MCF 10A (cell line): ENCODE measurements at regions not wholly inside any gene's neighbourhood (a gene's known extent, or its start where the extent isn't known, plus 50 kb on each side); places are given as distances from the start of the nearest gene placed in this dataset.

Experiments used
- BruUV-seq: library from RNA; stranded (reverse); fragments of 400-500 nt; replicated peaks from 2 replicates; lab custom pipeline; 2021; lab: Mats Ljungman, UMichigan
- CTCF ChIA-PET: fragments of 300-600 bp; sonication (Branson Sonifier 250); formaldehyde crosslinking; extraction: SDS; loops from one replicate; lab custom pipeline; 2021; ENCODE audit warnings: antibody characterized with exemption, inconsistent platforms; lab: Yijun Ruan, JAX
- POLR2A ChIA-PET: fragments of 300-600, 350-650 bp; sonication (Branson Sonifier 250); formaldehyde crosslinking; extraction: SDS; loops from one replicate; lab custom pipeline; 2020; ENCODE audit warnings: antibody characterized with exemption, inconsistent platforms; lab: Yijun Ruan, JAX
- DNase-seq: peaks from one replicate; pipeline ENCODE4 v3.0.0-alpha.2; 2018; ENCODE audit not compliant: unreplicated experiment
- H3K27ac Mint-ChIP-seq: one replicate; pipeline ENCODE4 v1.8.0; 2022; ENCODE audit warnings: mild to moderate bottlenecking, low read depth, mixed read lengths; ENCODE audit not compliant: unreplicated experiment
- H3K27me3 Mint-ChIP-seq: one replicate; pipeline ENCODE4 v1.8.0; 2022; ENCODE audit warnings: mixed read lengths; ENCODE audit not compliant: insufficient read depth, unreplicated experiment
- H3K36me3 Mint-ChIP-seq: one replicate; pipeline ENCODE4 v1.8.0; 2022; ENCODE audit warnings: mild to moderate bottlenecking, moderate library complexity, mixed read lengths; ENCODE audit not compliant: insufficient read depth, unreplicated experiment
- H3K4me1 Mint-ChIP-seq: one replicate; pipeline ENCODE4 v1.8.0; 2022; ENCODE audit warnings: mixed read lengths; ENCODE audit not compliant: insufficient read depth, unreplicated experiment
- H3K4me3 Mint-ChIP-seq: one replicate; pipeline ENCODE4 v1.8.0; 2022; ENCODE audit warnings: mild to moderate bottlenecking, moderate library complexity, mixed read lengths; ENCODE audit not compliant: unreplicated experiment
- H3K9me3 Mint-ChIP-seq: one replicate; pipeline ENCODE4 v1.8.0; 2022; ENCODE audit warnings: mixed read lengths; ENCODE audit not compliant: unreplicated experiment
- CTCF ChIP-seq: fragments of 200-600 bp; IDR thresholded peaks from one replicate; pipeline ENCODE4 v1.8.0; 2022; ENCODE audit warnings: antibody characterized with exemption, mild to moderate bottlenecking; ENCODE audit not compliant: unreplicated experiment
- intact Hi-C: fragments of 100-400 bp; cut with micrococcal nuclease; formaldehyde crosslinking; loops from 2 replicates; pipeline ENCODE4 v1.14.1; 2022

GRCh38 chrX:47316276-47317025 is 53.9 kb upstream of the ZNF157 start:
- Mint-ChIP-seq H3K4me3 (no peak overlapping the region), H3K9me3 (no peaks in the 10 kb centered on the region), H3K27ac (no peak overlapping the region), H3K36me3 (peaks cover 3% of the 10 kb centered on the region), H3K27me3 (peaks cover 31% of the 10 kb centered on the region), H3K4me1 (no peaks in the 10 kb centered on the region)
- CTCF ChIA-PET, result interaction anchor here (0.6 kb wide), 1 partner anchor 8 kb away, joined by 4 read pairs; no protein-coding TSS in a partner anchor
- BruUV-seq, result no TSS peak
- POLR2A ChIA-PET, result no interaction called here
- no peak for DNase-seq
- no peak for TF ChIP-seq CTCF
- intact Hi-C loops, result no loop called here
